ENCODE measurements at regions not wholly inside any gene's neighbourhood (a gene's known extent, or its start where the extent isn't known, plus 50 kb on each side); places are given as distances from the start of the nearest gene placed in this dataset.
"Not testable (repeated sequence)": the region's sequence is repeated elsewhere in the genome, so short reads cannot be mapped to it uniquely, and the experiment has no call there.

DNA sequence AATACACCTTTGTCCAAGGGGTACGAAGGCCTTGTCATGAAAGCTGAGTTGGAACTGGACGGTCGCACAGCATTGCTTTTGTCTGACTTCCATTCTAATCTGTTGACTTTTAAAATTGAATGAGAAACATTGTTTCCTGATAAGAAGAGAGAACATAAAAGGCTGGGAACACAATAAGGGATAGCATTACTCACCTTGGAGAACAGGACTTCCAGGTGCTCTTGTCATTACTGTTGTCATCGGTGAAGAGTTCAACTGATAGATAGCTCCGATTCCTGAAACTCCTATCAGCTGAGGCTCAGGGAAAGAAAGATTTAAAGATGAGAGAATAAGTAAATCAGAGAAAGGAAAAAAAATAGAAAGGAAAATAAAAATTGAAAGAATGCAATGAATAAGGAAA is 351.1 kb downstream of the KCNJ2 start:
- DNase-seq = no peak
- ChIA-PET POLR2A (no interaction called here), CTCF (no interaction called here)
- no peaks in the 10 kb centered on the region for H3K36me3 Mint-ChIP-seq (ENCODE audit: low read depth)
- H3K27ac Mint-ChIP-seq = no peak overlapping the region
- no peaks in the 10 kb centered on the region for H3K27me3 Mint-ChIP-seq
- H3K4me1 Mint-ChIP-seq = no peaks in the 10 kb centered on the region
- H3K9me3 Mint-ChIP-seq = peaks cover 3% of the 10 kb centered on the region
- no peak overlapping the region for H3K4me3 Mint-ChIP-seq

- no peak overlapping the region for H3K4me3 Mint-ChIP-seq
- H3K9me3 Mint-ChIP-seq = peaks cover 3% of the 10 kb centered on the region
- no peaks in the 10 kb centered on the region for H3K36me3 Mint-ChIP-seq (ENCODE audit: low read depth)
- CTCF ChIA-PET = no interaction called here
- H3K27ac Mint-ChIP-seq = no peak overlapping the region
- POLR2A ChIA-PET = no interaction called here
- no peaks in the 10 kb centered on the region for H3K27me3 Mint-ChIP-seq
- no peak for DNase-seq
- H3K4me1 Mint-ChIP-seq = no peaks in the 10 kb centered on the region
Observed at GRCh38 chr17:70520956-70521355, 351.6 kb downstream of the KCNJ2 start.

- DNase-seq = no peak
- no peak overlapping the region for H3K4me3 Mint-ChIP-seq
- no peaks in the 10 kb centered on the region for H3K27me3 Mint-ChIP-seq
- ChIA-PET POLR2A (no interaction called here), CTCF (no interaction called here)
- H3K36me3 Mint-ChIP-seq (ENCODE audit: low read depth) = no peaks in the 10 kb centered on the region
- H3K9me3 Mint-ChIP-seq = peaks cover 3% of the 10 kb centered on the region
- no peaks in the 10 kb centered on the region for H3K4me1 Mint-ChIP-seq
- H3K27ac Mint-ChIP-seq = no peak overlapping the region
Observed at GRCh38 chr17:70521821-70522256, 352.5 kb downstream of the KCNJ2 start.

DNA sequence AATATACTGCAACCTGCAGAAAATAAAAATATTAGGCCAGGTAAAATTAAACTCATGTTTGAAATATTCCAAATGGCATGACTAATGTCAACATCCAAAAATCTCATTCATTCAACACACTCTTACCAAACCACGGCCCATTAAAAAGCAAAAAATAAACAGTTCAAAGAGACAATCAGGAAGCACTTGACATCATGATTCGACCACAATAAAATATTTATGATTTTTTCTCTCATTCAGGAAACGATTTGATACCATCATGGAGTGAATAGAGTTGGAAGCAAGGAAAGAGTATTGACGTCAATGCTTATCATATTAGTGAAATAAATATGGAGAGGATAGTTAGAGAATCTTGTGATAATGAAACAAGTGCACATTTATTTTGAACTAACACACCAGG is 354.1 kb downstream of the KCNJ2 start:
- POLR2A ChIA-PET = no interaction called here
- H3K4me1 Mint-ChIP-seq = no peaks in the 10 kb centered on the region
- H3K36me3 Mint-ChIP-seq (ENCODE audit: low read depth) = no peaks in the 10 kb centered on the region
- DNase-seq = no peak
- CTCF ChIA-PET = no interaction called here
- no peak overlapping the region for H3K4me3 Mint-ChIP-seq
- peaks cover 3% of the 10 kb centered on the region for H3K9me3 Mint-ChIP-seq
- H3K27me3 Mint-ChIP-seq = no peaks in the 10 kb centered on the region
- no peak overlapping the region for H3K27ac Mint-ChIP-seq

DNA sequence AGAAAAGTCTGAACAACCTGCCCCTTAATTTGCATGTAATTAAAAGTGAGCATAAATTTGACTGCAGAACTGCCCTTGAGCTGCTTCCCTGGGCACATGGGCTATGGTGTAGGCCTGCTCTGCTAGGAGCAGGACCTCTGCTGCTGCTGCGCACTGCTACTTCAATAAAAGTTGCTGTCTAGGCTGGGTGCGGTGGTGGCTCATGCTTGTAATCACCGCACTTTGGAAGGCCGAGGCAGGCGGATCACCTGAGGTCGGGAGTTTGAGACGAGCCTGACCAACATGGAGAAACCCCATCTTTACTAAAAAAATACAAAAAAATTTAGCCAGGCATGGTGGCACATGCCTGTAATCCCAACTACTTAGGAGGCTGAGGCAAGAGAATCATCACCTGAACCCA is 355.7 kb downstream of the KCNJ2 start:
- H3K4me1 Mint-ChIP-seq; H3K4me3 Mint-ChIP-seq; H3K9me3 Mint-ChIP-seq; H3K27me3 Mint-ChIP-seq; DNase-seq; H3K36me3 Mint-ChIP-seq (ENCODE audit: low read depth); POLR2A ChIA-PET; H3K27ac Mint-ChIP-seq: not testable (repeated sequence)
- CTCF ChIA-PET = interaction anchor here (1.0 kb wide), 1 partner anchor 12 kb away, joined by 4 read pairs; no protein-coding TSS in a partner anchor

- Mint-ChIP-seq H3K4me3 (no peak overlapping the region), H3K27me3 (no peaks in the 10 kb centered on the region), H3K9me3 (peaks cover 3% of the 10 kb centered on the region), H3K36me3 (ENCODE audit: low read depth) (no peaks in the 10 kb centered on the region), H3K4me1 (no peaks in the 10 kb centered on the region), H3K27ac (no peak overlapping the region)
- CTCF ChIA-PET = no interaction called here
- POLR2A ChIA-PET = no interaction called here
- no peak for DNase-seq
Observed at GRCh38 chr17:70525961-70526360, 356.6 kb downstream of the KCNJ2 start.

DNA sequence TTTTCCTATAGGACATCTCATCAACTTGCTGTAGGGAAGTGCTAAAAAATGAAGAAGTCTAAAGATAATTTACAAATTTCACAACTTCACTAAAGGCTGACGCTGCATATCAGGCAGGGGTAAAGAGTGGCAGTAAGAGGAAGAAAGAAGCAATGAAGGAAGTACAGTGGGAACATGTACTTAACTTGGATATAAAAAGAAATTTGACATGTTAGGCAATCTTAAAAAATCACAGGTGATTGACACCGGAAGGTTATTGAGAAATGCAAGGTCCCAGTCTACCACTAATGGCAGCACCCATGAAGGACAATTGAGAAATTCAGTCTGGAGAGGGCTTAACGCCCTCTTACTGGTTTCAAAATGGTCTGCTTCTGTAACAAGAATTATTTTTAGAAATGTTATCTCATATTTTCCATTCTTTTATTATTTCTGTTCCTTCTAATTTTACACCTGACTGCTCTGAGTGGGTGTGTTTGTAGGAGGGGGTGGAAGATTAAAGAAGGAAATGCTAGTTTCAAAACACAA is 358.1 kb downstream of the KCNJ2 start:
- no peaks in the 10 kb centered on the region for H3K36me3 Mint-ChIP-seq (ENCODE audit: low read depth)
- ChIA-PET CTCF (no interaction called here), POLR2A (no interaction called here)
- no peaks in the 10 kb centered on the region for H3K4me1 Mint-ChIP-seq
- H3K27ac Mint-ChIP-seq = no peak overlapping the region
- peaks cover 3% of the 10 kb centered on the region for H3K9me3 Mint-ChIP-seq
- no peaks in the 10 kb centered on the region for H3K27me3 Mint-ChIP-seq
- no peak overlapping the region for H3K4me3 Mint-ChIP-seq
- no peak for DNase-seq

DNA sequence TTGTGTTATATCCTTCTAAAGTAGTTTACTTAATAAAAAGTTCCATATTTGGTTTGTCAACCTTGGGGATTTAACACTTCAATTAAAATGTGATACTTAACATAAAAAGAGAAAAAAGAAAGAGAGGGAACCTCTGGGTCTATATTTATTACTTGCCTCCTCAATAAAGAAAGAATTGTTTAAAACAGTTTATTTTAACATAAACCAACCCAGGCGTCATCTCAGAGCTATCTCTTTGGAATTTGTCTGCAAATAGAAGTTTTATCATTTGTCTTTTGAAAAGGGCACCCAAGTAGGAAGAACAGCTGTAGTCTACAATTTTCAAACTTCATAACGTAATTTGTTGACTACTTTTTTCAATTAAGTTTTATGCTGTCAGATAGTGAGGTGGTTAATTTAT is 364.1 kb downstream of the KCNJ2 start:
- H3K27ac Mint-ChIP-seq = no peak overlapping the region
- H3K9me3 Mint-ChIP-seq = no peaks in the 10 kb centered on the region
- ChIA-PET POLR2A (no interaction called here), CTCF (no interaction called here)
- no peak overlapping the region for H3K4me3 Mint-ChIP-seq
- H3K4me1 Mint-ChIP-seq = no peaks in the 10 kb centered on the region
- H3K27me3 Mint-ChIP-seq = no peaks in the 10 kb centered on the region
- no peaks in the 10 kb centered on the region for H3K36me3 Mint-ChIP-seq (ENCODE audit: low read depth)
- DNase-seq = no peak

- no peak for DNase-seq
- ChIA-PET CTCF (no interaction called here), POLR2A (no interaction called here)
- Mint-ChIP-seq H3K9me3 (no peaks in the 10 kb centered on the region), H3K36me3 (ENCODE audit: low read depth) (no peaks in the 10 kb centered on the region), H3K27me3 (no peaks in the 10 kb centered on the region), H3K4me3 (no peak overlapping the region), H3K27ac (no peak overlapping the region), H3K4me1 (no peaks in the 10 kb centered on the region)
Observed at GRCh38 chr17:70535986-70536385, 366.7 kb downstream of the KCNJ2 start.

- Mint-ChIP-seq H3K27ac (no peak overlapping the region), H3K4me3 (no peak overlapping the region), H3K4me1 (no peaks in the 10 kb centered on the region), H3K36me3 (ENCODE audit: low read depth) (no peaks in the 10 kb centered on the region), H3K27me3 (no peaks in the 10 kb centered on the region), H3K9me3 (no peaks in the 10 kb centered on the region)
- ChIA-PET POLR2A (no interaction called here), CTCF (no interaction called here)
- no peak for DNase-seq
Observed at GRCh38 chr17:70539132-70539924, 370.0 kb downstream of the KCNJ2 start.

DNA sequence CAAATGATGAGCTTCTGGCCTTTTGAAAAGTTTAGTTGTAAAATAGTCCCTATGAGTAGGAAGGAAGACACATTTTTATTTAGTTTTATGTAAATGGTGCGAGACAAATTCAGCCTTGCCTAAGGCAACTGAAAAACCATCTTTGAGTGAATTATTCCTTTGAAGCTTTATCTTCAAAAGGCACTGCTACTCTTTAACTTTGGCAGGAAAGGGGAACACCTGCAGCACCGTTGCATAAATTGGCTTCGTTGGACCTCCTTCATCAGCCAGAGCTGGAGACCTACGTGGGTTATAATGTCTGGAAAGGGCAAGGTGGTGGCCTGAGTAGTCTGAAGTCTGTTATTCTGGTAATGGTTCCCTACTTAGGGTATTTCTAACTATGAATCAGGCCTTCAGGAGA is 373.5 kb downstream of the KCNJ2 start:
- ChIA-PET POLR2A (no interaction called here), CTCF (no interaction called here)
- Mint-ChIP-seq H3K36me3 (ENCODE audit: low read depth) (no peaks in the 10 kb centered on the region), H3K4me3 (no peak overlapping the region), H3K27me3 (no peaks in the 10 kb centered on the region), H3K9me3 (no peaks in the 10 kb centered on the region), H3K27ac (no peak overlapping the region), H3K4me1 (no peaks in the 10 kb centered on the region)
- no peak for DNase-seq

- CTCF ChIA-PET = no interaction called here
- Mint-ChIP-seq H3K27ac (no peak overlapping the region), H3K4me3 (no peak overlapping the region), H3K36me3 (ENCODE audit: low read depth) (no peaks in the 10 kb centered on the region), H3K4me1 (no peaks in the 10 kb centered on the region), H3K27me3 (no peaks in the 10 kb centered on the region), H3K9me3 (no peaks in the 10 kb centered on the region)
- POLR2A ChIA-PET = no interaction called here
- no peak for DNase-seq
Observed at GRCh38 chr17:70544317-70544716, 375.0 kb downstream of the KCNJ2 start.

GRCh38 chr17:70552230-70552981 is 383.1 kb downstream of the KCNJ2 start:
- H3K9me3 Mint-ChIP-seq = peaks cover 2% of the 10 kb centered on the region
- ChIA-PET POLR2A (no interaction called here), CTCF (interaction anchor here (0.6 to 1.7 kb wide), 4 partner anchors 13 to 752 kb away, joined by 3 to 4 read pairs (median 3); no protein-coding TSS in a partner anchor)
- H3K4me1 Mint-ChIP-seq = no peaks in the 10 kb centered on the region
- H3K4me3 Mint-ChIP-seq = no peak overlapping the region
- H3K36me3 Mint-ChIP-seq (ENCODE audit: low read depth) = no peaks in the 10 kb centered on the region
- no peak overlapping the region for H3K27ac Mint-ChIP-seq
- H3K27me3 Mint-ChIP-seq = no peaks in the 10 kb centered on the region
- no peak for DNase-seq

GRCh38 chr17:70552982-70553334 is 383.6 kb downstream of the KCNJ2 start:
- no peaks in the 10 kb centered on the region for H3K27me3 Mint-ChIP-seq
- H3K9me3 Mint-ChIP-seq = peaks cover 2% of the 10 kb centered on the region
- ChIA-PET CTCF (no interaction called here), POLR2A (no interaction called here)
- H3K36me3 Mint-ChIP-seq (ENCODE audit: low read depth) = no peaks in the 10 kb centered on the region
- no peak overlapping the region for H3K27ac Mint-ChIP-seq
- DNase-seq = no peak
- H3K4me1 Mint-ChIP-seq = no peaks in the 10 kb centered on the region
- H3K4me3 Mint-ChIP-seq = no peak overlapping the region
